ENCODE measurements at regions not wholly inside any gene's neighbourhood (a gene's known extent, or its start where the extent isn't known, plus 50 kb on each side); places are given as distances from the start of the nearest gene placed in this dataset.

DNA sequence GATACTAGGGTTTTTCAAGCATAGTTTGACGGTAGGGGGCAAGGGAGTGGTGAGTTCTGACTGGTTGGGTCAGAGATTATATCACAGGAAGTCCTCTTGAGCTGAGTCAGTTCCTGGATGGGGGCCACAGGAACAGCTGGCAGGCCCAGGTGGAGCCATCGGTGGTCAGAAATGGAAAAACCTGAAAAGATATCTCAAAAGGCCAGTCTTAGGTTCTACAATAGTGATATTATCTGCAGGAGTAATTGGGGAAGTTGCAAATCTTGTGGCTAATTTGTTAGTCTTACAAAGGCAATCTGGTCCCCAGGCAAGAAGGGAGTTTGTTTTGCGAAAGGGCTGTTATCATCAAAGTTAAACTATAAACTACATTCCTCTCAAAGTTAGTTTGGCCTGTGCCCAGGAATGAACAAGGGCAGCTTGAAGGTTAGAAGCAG lies 159.3 kb downstream of the PTCHD1 start:
- no peak for TF ChIP-seq POLR2A (IDR thresholded peaks at IDR 0.05; ENCODE audit: low read length)
- TF ChIP-seq GATA1 (IDR thresholded peaks at IDR 0.05; ENCODE audit: low read depth, low read length): no peak
